Adrenal gland (tissue), 5 donors: ENCODE measurements at regions not wholly inside any gene's neighbourhood (a gene's known extent, or its start where the extent isn't known, plus 50 kb on each side); places are given as distances from the start of the nearest gene placed in this dataset.

Source experiments
- CTCF ChIP-seq, 6 experiments: fragments of 450-650 bp in 4 of 6; fragments of 200-600 bp in 2 of 6; sonication (generic) in 1 of 6; IDR thresholded peaks; 1 replicate in 5 of 6; 2 replicates in 1 of 6; pipeline versions ENCODE4 v1.5.1 to v1.8.0; 2016 to 2021; ENCODE audit warnings: antibody characterized with exemption in 6 of 6, mild to moderate bottlenecking in 2 of 6, moderate library complexity in 1 of 6
- POLR2A ChIP-seq, 2 donors: fragments of 450-650 bp; IDR thresholded peaks; one replicate each; pipeline ENCODE4 v1.6.1; 2017; ENCODE audit warnings: antibody characterized with exemption in 2 of 2, mild to moderate bottlenecking in 2 of 2, moderate library complexity in 1 of 2
- donor health status: DM: no; HTN: no; CAD: no.

GRCh38 chr3:187939891-187940290 lies 194.6 kb upstream of the BCL6 start:
- no peak for TF ChIP-seq CTCF (IDR thresholded peaks at IDR 0.05)
- TF ChIP-seq POLR2A (IDR thresholded peaks at IDR 0.05) = no peak
